ENCODE measurements at regions not wholly inside any gene's neighbourhood (a gene's known extent, or its start where the extent isn't known, plus 50 kb on each side); places are given as distances from the start of the nearest gene placed in this dataset.

DNA sequence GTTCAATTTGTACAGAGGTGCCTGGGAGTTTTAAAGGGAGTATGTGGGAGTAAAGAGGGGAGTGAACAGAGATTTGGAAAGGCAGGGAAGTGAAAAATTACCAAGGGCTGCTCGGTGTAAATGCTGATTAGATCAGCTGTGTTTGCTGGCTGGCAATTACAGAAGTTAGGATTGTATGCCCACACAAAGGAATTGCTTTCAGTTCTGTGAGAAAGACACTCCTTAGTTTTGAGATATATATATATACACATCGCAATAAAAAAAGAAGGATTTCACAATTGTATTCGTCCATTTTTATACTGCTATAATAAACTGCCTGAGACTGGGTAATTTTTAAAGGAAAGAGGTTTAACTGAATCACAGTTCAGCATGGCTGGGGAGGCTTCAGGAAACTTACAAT, 196.3 kb downstream of the SLITRK5 start:
- TF ChIP-seq CTCF (IDR thresholded peaks at IDR 0.05; ENCODE audit: poor library complexity) (no peak), EZH2 (IDR thresholded peaks at IDR 0.05; ENCODE audit: borderline replicate concordance) (no peak)
